Loucy (cell line): ENCODE measurements at regions not wholly inside any gene's neighbourhood (a gene's known extent, or its start where the extent isn't known, plus 50 kb on each side); places are given as distances from the start of the nearest gene placed in this dataset.
A peak's percentile ranks its signal among the peaks of the same experiment; 100 is the strongest.
"Not testable (repeated sequence)": the region's sequence is repeated elsewhere in the genome, so short reads cannot be mapped to it uniquely, and the experiment has no call there.

Source experiments
- H2AFZ ChIP-seq: fragments of 200-600 bp; sonication (generic); 2 replicates; pipeline ENCODE4 v1.6.0; 2016; ENCODE audit warnings: antibody characterized with exemption, mild to moderate bottlenecking, low read length, moderate library complexity
- H3F3A ChIP-seq: fragments of 200-600 bp; 2 replicates; pipeline ENCODE4 v1.6.0; 2016; ENCODE audit warnings: antibody characterized with exemption, low read depth, mild to moderate bottlenecking
- H3K27me3 ChIP-seq: fragments of 200-600 bp; sonication (generic); 2 replicates; pipeline ENCODE4 v1.6.1; 2014; ENCODE audit warnings: low read length, mild to moderate bottlenecking; ENCODE audit not compliant: insufficient read depth, poor library complexity, severe bottlenecking
- H3K36me3 ChIP-seq: fragments of 200-600 bp; sonication (generic); 2 replicates; pipeline ENCODE4 v1.6.1; 2016; ENCODE audit warnings: low read length; ENCODE audit not compliant: insufficient read depth
- H3K4me1 ChIP-seq: fragments of 200-600 bp; sonication (generic); 2 replicates; pipeline ENCODE4 v1.5.1; 2014; ENCODE audit warnings: low read length, mild to moderate bottlenecking; ENCODE audit not compliant: insufficient read depth, poor library complexity, severe bottlenecking
- H3K4me2 ChIP-seq: fragments of 200-600 bp; sonication (generic); 2 replicates; pipeline ENCODE4 v1.6.0; 2014; ENCODE audit warnings: antibody characterized with exemption, low read length, low read depth, mild to moderate bottlenecking; ENCODE audit not compliant: poor library complexity, severe bottlenecking
- H3K4me3 ChIP-seq: fragments of 200-600 bp; sonication (generic); 2 replicates; pipeline ENCODE4 v1.5.1; 2014; ENCODE audit warnings: low read length, mild to moderate bottlenecking, mixed read lengths; ENCODE audit not compliant: poor library complexity, severe bottlenecking
- H3K79me2 ChIP-seq: fragments of 200-600 bp; sonication (generic); 2 replicates; pipeline ENCODE4 v1.6.1; 2014; ENCODE audit warnings: low read length; ENCODE audit not compliant: insufficient read depth
- H3K9ac ChIP-seq: fragments of 200-600 bp; sonication (generic); 2 replicates; pipeline ENCODE4 v1.6.0; 2014; ENCODE audit warnings: mild to moderate bottlenecking, low read depth, low read length, moderate library complexity; ENCODE audit not compliant: poor library complexity, severe bottlenecking
- H3K9me2 ChIP-seq: fragments of 200-600 bp; sonication (generic); replicated peaks from 2 replicates; pipeline ENCODE4 v1.6.1; 2016; ENCODE audit warnings: low read depth, low read length, mixed read lengths
- H3K9me3 ChIP-seq: fragments of 200-600 bp; sonication (generic); 2 replicates; pipeline ENCODE4 v1.6.1; 2014; ENCODE audit warnings: mild to moderate bottlenecking, antibody characterized with exemption, low read length, low read depth; ENCODE audit not compliant: insufficient read depth
- H4K20me1 ChIP-seq: fragments of 200-600 bp; sonication (generic); 2 replicates; pipeline ENCODE4 v1.6.0; 2014; ENCODE audit warnings: antibody characterized with exemption, low read length, mild to moderate bottlenecking; ENCODE audit not compliant: insufficient read depth, poor library complexity, severe bottlenecking
- CTCF ChIP-seq: fragments of 200-600 bp; sonication (generic); conservative IDR thresholded peaks from 2 replicates; pipeline ENCODE4 v1.5.1; 2014; ENCODE audit warnings: mild to moderate bottlenecking, antibody characterized with exemption, low read length
- EZH2phosphoT487 ChIP-seq: fragments of 200-600 bp; IDR thresholded peaks from 2 replicates; pipeline ENCODE4 v1.6.1; 2018; ENCODE audit warnings: antibody characterized with exemption, mild to moderate bottlenecking, moderate library complexity, borderline replicate concordance

- H2AFZ ChIP-seq = peak overlapping the region; percentile 30; the same call in 1 of the 2 replicates
- H3K9ac ChIP-seq = peak overlapping the region; percentile 65
- H3K27me3 ChIP-seq = no peaks in the 10 kb centered on the region
- no peaks in the 10 kb centered on the region for H3K9me3 ChIP-seq
- no peaks in the 10 kb centered on the region for H3K9me2 ChIP-seq
- no peak for TF ChIP-seq CTCF
- no peak for TF ChIP-seq EZH2phosphoT487
- peak overlapping the region; percentile 67 for H3K4me2 ChIP-seq
- no peaks in the 10 kb centered on the region for H3K36me3 ChIP-seq
- H3K4me1 ChIP-seq = peaks cover 32% of the 10 kb centered on the region
- no peaks in the 10 kb centered on the region for H4K20me1 ChIP-seq
- H3F3A ChIP-seq = no peaks in the 10 kb centered on the region
- H3K4me3 ChIP-seq = peak overlapping the region; percentile 58
- H3K79me2 ChIP-seq = no peaks in the 10 kb centered on the region
Observed at GRCh38 chrX:150268839-150269355, 94.2 kb upstream of the MAMLD1 start.

- H3K9me2 ChIP-seq = no peaks in the 10 kb centered on the region
- TF ChIP-seq EZH2phosphoT487 (no peak), CTCF (no peak)
- no peaks in the 10 kb centered on the region for H3K27me3 ChIP-seq
- no peaks in the 10 kb centered on the region for H3K36me3 ChIP-seq
- peaks cover 32% of the 10 kb centered on the region for H3K4me1 ChIP-seq
- peak overlapping the region; percentile 30; the same call in 1 of the 2 replicates for H2AFZ ChIP-seq
- no peaks in the 10 kb centered on the region for H3F3A ChIP-seq
- peak overlapping the region; percentile 58 for H3K4me3 ChIP-seq
- H3K4me2 ChIP-seq = peak overlapping the region; percentile 67
- no peaks in the 10 kb centered on the region for H3K79me2 ChIP-seq
- peak overlapping the region; percentile 65 for H3K9ac ChIP-seq
- H3K9me3 ChIP-seq = no peaks in the 10 kb centered on the region
- H4K20me1 ChIP-seq = no peaks in the 10 kb centered on the region
Observed at GRCh38 chrX:150269605-150270254, 93.4 kb upstream of the MAMLD1 start.

- Histone ChIP-seq H3K9ac (no peak overlapping the region), H3K36me3 (no peaks in the 10 kb centered on the region), H3F3A (no peaks in the 10 kb centered on the region), H3K9me3 (no peaks in the 10 kb centered on the region), H4K20me1 (no peaks in the 10 kb centered on the region), H3K9me2 (no peaks in the 10 kb centered on the region), H2AFZ (no peak overlapping the region), H3K4me1 (peaks cover 32% of the 10 kb centered on the region), H3K4me3 (no peak overlapping the region), H3K4me2 (no peak overlapping the region), H3K27me3 (no peaks in the 10 kb centered on the region), H3K79me2 (no peaks in the 10 kb centered on the region)
- TF ChIP-seq CTCF (no peak), EZH2phosphoT487 (no peak)
Observed at GRCh38 chrX:150270622-150271021, 92.5 kb upstream of the MAMLD1 start.

- not testable (repeated sequence) for H3K4me3 ChIP-seq, H3K27me3 ChIP-seq, H3K9me2 ChIP-seq, H2AFZ ChIP-seq, H3K79me2 ChIP-seq, H3K36me3 ChIP-seq, H3K4me2 ChIP-seq, H3K9me3 ChIP-seq, H3K9ac ChIP-seq, H3F3A ChIP-seq, H4K20me1 ChIP-seq
- peaks cover 22% of the 10 kb centered on the region for H3K4me1 ChIP-seq
Observed at GRCh38 chrX:150273575-150274294, 89.4 kb upstream of the MAMLD1 start.
